ENCODE measurements at regions not wholly inside any gene's neighbourhood (a gene's known extent, or its start where the extent isn't known, plus 50 kb on each side); places are given as distances from the start of the nearest gene placed in this dataset.

DNA sequence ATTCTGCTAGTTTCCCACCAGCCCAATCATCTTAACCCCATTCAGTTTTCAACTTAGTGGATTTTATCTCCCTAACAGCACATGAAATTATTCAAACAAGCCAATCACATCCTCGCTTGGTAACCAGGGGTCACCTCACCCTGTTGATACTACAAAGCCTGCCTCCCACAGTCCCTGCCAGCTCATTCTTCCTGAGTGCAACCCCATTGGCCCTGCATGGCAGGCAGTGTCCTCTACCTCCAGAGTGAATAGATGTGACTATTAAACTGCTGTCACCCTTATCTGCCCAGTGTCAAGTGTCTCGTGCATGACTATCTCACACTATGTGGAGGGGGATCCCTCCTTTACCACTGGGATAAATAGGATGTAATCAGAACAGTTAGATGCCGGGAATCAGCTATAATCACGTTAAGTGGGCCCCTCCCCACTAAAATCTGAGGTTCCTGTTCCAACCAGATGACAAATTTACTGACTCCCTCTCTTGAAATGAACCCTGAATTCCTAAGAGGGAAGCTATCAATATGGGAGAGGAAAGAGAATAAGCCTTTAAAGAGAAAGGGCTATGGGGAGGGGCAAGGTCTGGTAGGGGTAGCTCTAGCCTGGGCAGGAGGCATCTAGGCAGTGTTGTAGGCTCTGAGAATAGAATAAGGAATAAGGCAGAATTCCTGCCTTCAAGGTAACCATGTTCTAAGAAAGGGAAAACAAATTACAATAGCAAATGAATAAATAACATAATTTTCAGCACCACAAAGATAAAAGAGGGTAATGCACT lies 155.9 kb downstream of the SLC30A10 start:
- TF ChIP-seq YY1 (IDR thresholded peaks at IDR 0.05; ENCODE audit: low read depth) (no peak), REST (IDR thresholded peaks at IDR 0.05; ENCODE audit: low read depth) (no peak), TAF1 (IDR thresholded peaks at IDR 0.05; ENCODE audit: low read depth) (no peak), ZBTB7A (IDR thresholded peaks at IDR 0.05; ENCODE audit: low read depth) (no peak), RAD21 (IDR thresholded peaks at IDR 0.05; ENCODE audit: low read depth) (no peak), CEBPB (IDR thresholded peaks at IDR 0.05) (no peak), CREB1 (IDR thresholded peaks at IDR 0.05; ENCODE audit: low read depth) (no peak), NFIC (IDR thresholded peaks at IDR 0.05) (no peak), EP300 (IDR thresholded peaks at IDR 0.05; ENCODE audit: borderline replicate concordance) (no peak), FOXM1 (IDR thresholded peaks at IDR 0.05; ENCODE audit: borderline replicate concordance, low read depth) (no peak), EGR1 (IDR thresholded peaks at IDR 0.05) (no peak), TEAD4 (IDR thresholded peaks at IDR 0.05) (no peak), TCF12 (IDR thresholded peaks at IDR 0.05; ENCODE audit: low read depth) (no peak)
- TF ChIP-seq, protein P1, sequence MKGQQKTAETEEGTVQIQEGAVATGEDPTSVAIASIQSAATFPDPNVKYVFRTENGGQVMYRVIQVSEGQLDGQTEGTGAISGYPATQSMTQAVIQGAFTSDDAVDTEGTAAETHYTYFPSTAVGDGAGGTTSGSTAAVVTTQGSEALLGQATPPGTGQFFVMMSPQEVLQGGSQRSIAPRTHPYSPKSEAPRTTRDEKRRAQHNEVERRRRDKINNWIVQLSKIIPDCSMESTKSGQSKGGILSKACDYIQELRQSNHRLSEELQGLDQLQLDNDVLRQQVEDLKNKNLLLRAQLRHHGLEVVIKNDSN (IDR thresholded peaks at IDR 0.05): no peak
- TF ChIP-seq, protein P2, sequence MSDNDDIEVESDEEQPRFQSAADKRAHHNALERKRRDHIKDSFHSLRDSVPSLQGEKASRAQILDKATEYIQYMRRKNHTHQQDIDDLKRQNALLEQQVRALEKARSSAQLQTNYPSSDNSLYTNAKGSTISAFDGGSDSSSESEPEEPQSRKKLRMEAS (IDR thresholded peaks at IDR 0.05): no peak

DNA sequence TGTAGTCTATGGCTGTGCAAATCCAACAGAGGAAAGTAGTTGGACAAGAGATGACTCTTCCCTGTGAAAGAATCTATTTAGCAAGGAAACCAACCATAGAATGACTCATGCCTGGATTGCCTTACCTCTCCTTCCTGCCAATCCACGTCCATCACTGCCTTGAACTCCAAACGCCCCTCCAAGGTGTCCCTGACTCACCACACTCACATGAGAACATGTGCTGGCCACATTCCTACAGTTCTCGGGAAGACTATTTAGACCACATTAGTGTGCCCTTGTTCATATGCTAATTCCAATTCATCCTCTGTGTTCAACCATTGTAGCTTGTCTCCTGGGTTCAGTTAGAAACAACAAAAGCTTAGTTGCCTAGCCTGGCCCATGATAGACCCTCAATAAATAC lies 157.3 kb downstream of the SLC30A10 start:
- TF ChIP-seq FOXM1 (IDR thresholded peaks at IDR 0.05; ENCODE audit: borderline replicate concordance, low read depth): no peak
- TF ChIP-seq EP300 (IDR thresholded peaks at IDR 0.05; ENCODE audit: borderline replicate concordance): no peak
- TF ChIP-seq TEAD4 (IDR thresholded peaks at IDR 0.05): 0 out of 2 replicates have a peak, but pooled peaks have one; percentile 5
- no peak for TF ChIP-seq REST (IDR thresholded peaks at IDR 0.05; ENCODE audit: low read depth)
- TF ChIP-seq, protein P2 (IDR thresholded peaks at IDR 0.05): no peak
- no peak for TF ChIP-seq CEBPB (IDR thresholded peaks at IDR 0.05)

- TF ChIP-seq CREB1 (IDR thresholded peaks at IDR 0.05; ENCODE audit: low read depth): no peak
- TF ChIP-seq, protein P1 (IDR thresholded peaks at IDR 0.05): no peak
- no peak for TF ChIP-seq TAF1 (IDR thresholded peaks at IDR 0.05; ENCODE audit: low read depth)
- no peak for TF ChIP-seq RAD21 (IDR thresholded peaks at IDR 0.05; ENCODE audit: low read depth)
- TF ChIP-seq TEAD4 (IDR thresholded peaks at IDR 0.05): no peak
- TF ChIP-seq CEBPB (IDR thresholded peaks at IDR 0.05): no peak
- TF ChIP-seq, protein P2 (IDR thresholded peaks at IDR 0.05): no peak
- no peak for TF ChIP-seq NFIC (IDR thresholded peaks at IDR 0.05)
- TF ChIP-seq REST (IDR thresholded peaks at IDR 0.05; ENCODE audit: low read depth): no peak
- no peak for TF ChIP-seq ZBTB7A (IDR thresholded peaks at IDR 0.05; ENCODE audit: low read depth)
- no peak for TF ChIP-seq FOXM1 (IDR thresholded peaks at IDR 0.05; ENCODE audit: borderline replicate concordance, low read depth)
- TF ChIP-seq YY1 (IDR thresholded peaks at IDR 0.05; ENCODE audit: low read depth): no peak
- TF ChIP-seq EGR1 (IDR thresholded peaks at IDR 0.05): no peak
- TF ChIP-seq TCF12 (IDR thresholded peaks at IDR 0.05; ENCODE audit: low read depth): no peak
- no peak for TF ChIP-seq EP300 (IDR thresholded peaks at IDR 0.05; ENCODE audit: borderline replicate concordance)
Observed at GRCh38 chr1:219763321-219763720, 150.4 kb upstream of the ZC3H11B start.
